HFFc6 (cell line): ENCODE measurements at regions not wholly inside any gene's neighbourhood (a gene's known extent, or its start where the extent isn't known, plus 50 kb on each side); places are given as distances from the start of the nearest gene placed in this dataset.
"Not testable (repeated sequence)": the region's sequence is repeated elsewhere in the genome, so short reads cannot be mapped to it uniquely, and the experiment has no call there.

ENCODE experiments used
- DNase-seq: peaks from one replicate; pipeline ENCODE4 v3.0.0-alpha.2; 2018
- H3K27ac Mint-ChIP-seq: 2 replicates; pipeline ENCODE4 v1.8.0; 2020; ENCODE audit warnings: mild to moderate bottlenecking, mixed read lengths
- H3K27me3 Mint-ChIP-seq: 2 replicates; pipeline ENCODE4 v1.8.0; 2021; ENCODE audit warnings: mild to moderate bottlenecking, moderate library complexity, mixed read lengths; ENCODE audit not compliant: insufficient read depth
- H3K36me3 Mint-ChIP-seq: 2 replicates; pipeline ENCODE4 v1.8.0; 2021; ENCODE audit warnings: low read depth, mixed read lengths
- H3K4me1 Mint-ChIP-seq: 2 replicates; pipeline ENCODE4 v1.8.0; 2020; ENCODE audit warnings: low read depth, mixed read lengths
- H3K4me3 Mint-ChIP-seq: 2 replicates; pipeline ENCODE4 v1.8.0; 2020; ENCODE audit warnings: mild to moderate bottlenecking, moderate library complexity, mixed read lengths
- H3K9me3 Mint-ChIP-seq: 2 replicates; pipeline ENCODE4 v1.8.0; 2020; ENCODE audit warnings: mild to moderate bottlenecking, mixed read lengths
- CTCF ChIP-seq: fragments of 200-600 bp; sonication (generic); IDR thresholded peaks from 2 replicates; pipeline ENCODE4 v1.5.0; 2021; ENCODE audit warnings: antibody characterized with exemption, mild to moderate bottlenecking

- no peak for DNase-seq
- no peak overlapping the region for H3K4me3 Mint-ChIP-seq
- no peak for TF ChIP-seq CTCF
- H3K4me1 Mint-ChIP-seq = 0 out of 2 replicates have a peak, but pooled peaks cover 1% of the 10 kb centered on the region
- no peaks in the 10 kb centered on the region for H3K36me3 Mint-ChIP-seq
- no peak overlapping the region for H3K27ac Mint-ChIP-seq
- H3K27me3 Mint-ChIP-seq = peaks cover 23% of the 10 kb centered on the region
- H3K9me3 Mint-ChIP-seq = peaks cover 5% of the 10 kb centered on the region
Measured at GRCh38 chr5:62211405-62211804, 94.6 kb upstream of the KIF2A start.

- Mint-ChIP-seq H3K4me1 (no peaks in the 10 kb centered on the region), H3K27ac (no peak overlapping the region), H3K36me3 (no peaks in the 10 kb centered on the region), H3K4me3 (no peak overlapping the region), H3K27me3 (peaks cover 20% of the 10 kb centered on the region), H3K9me3 (peaks cover 5% of the 10 kb centered on the region)
- no peak for DNase-seq
- no peak for TF ChIP-seq CTCF
Measured at GRCh38 chr5:62212648-62213047, 93.4 kb upstream of the KIF2A start.

- Mint-ChIP-seq H3K27ac (no peak overlapping the region), H3K9me3 (peaks cover 5% of the 10 kb centered on the region), H3K4me1 (no peaks in the 10 kb centered on the region), H3K27me3 (peaks cover 7% of the 10 kb centered on the region), H3K36me3 (no peaks in the 10 kb centered on the region), H3K4me3 (no peak overlapping the region)
- no peak for DNase-seq
- no peak for TF ChIP-seq CTCF
Measured at GRCh38 chr5:62214701-62215100, 91.3 kb upstream of the KIF2A start.

GRCh38 chr5:62216603-62217002 lies 89.4 kb upstream of the KIF2A start:
- H3K27me3 Mint-ChIP-seq, H3K4me1 Mint-ChIP-seq, H3K27ac Mint-ChIP-seq: not testable (repeated sequence)

DNA sequence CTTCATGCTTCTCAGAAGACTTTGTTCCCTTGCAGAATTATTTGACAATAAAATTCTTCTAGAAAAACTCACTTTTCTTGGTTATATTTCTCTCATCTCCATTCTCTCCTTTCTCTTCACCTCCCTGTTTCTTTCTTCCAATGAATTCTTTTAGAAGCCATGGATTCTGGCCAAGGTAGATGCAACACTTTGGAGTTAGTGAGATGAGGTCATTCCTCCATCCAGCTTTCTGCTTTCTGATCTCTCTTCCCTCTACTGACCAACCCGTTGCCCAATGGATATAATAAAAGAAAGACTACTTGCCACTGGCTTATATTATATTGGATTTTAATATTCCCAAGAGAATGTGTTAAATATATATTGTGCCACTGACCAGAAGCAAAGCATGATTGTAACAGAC lies 88.9 kb upstream of the KIF2A start:
- not testable (repeated sequence) for H3K27ac Mint-ChIP-seq, DNase-seq, H3K4me3 Mint-ChIP-seq, H3K9me3 Mint-ChIP-seq, H3K36me3 Mint-ChIP-seq, H3K4me1 Mint-ChIP-seq
- peaks cover 10% of the 10 kb centered on the region for H3K27me3 Mint-ChIP-seq

More at GRCh38 chr5:62216603-62217002, 89.4 kb upstream of the KIF2A start:
- H3K9me3 Mint-ChIP-seq, DNase-seq, H3K4me3 Mint-ChIP-seq, H3K36me3 Mint-ChIP-seq: not testable (repeated sequence)

- not testable (repeated sequence) for H3K9me3 Mint-ChIP-seq, H3K4me3 Mint-ChIP-seq, H3K36me3 Mint-ChIP-seq, H3K4me1 Mint-ChIP-seq, H3K27ac Mint-ChIP-seq, DNase-seq
- H3K27me3 Mint-ChIP-seq = peaks cover 12% of the 10 kb centered on the region
Measured at GRCh38 chr5:62218860-62219259, 87.1 kb upstream of the KIF2A start.

- peaks cover 16% of the 10 kb centered on the region for H3K27me3 Mint-ChIP-seq
- H3K4me3 Mint-ChIP-seq, DNase-seq, H3K9me3 Mint-ChIP-seq, H3K36me3 Mint-ChIP-seq, H3K27ac Mint-ChIP-seq: not testable (repeated sequence)
- H3K4me1 Mint-ChIP-seq = peaks cover 20% of the 10 kb centered on the region
Measured at GRCh38 chr5:62221881-62222280, 84.1 kb upstream of the KIF2A start.

GRCh38 chr5:62222305-62222704 lies 83.7 kb upstream of the KIF2A start:
- Mint-ChIP-seq H3K27me3 (peaks cover 16% of the 10 kb centered on the region), H3K4me1 (peaks cover 20% of the 10 kb centered on the region)
- not testable (repeated sequence) for H3K4me3 Mint-ChIP-seq, H3K36me3 Mint-ChIP-seq, H3K9me3 Mint-ChIP-seq, H3K27ac Mint-ChIP-seq
- DNase-seq = peak; percentile 46
